GM19468 (cell line): ENCODE measurements at regions not wholly inside any gene's neighbourhood (a gene's known extent, or its start where the extent isn't known, plus 50 kb on each side); places are given as distances from the start of the nearest gene placed in this dataset.

Source experiments
- ATAC-seq: cut with Tn5 transposase; IDR thresholded peaks from one replicate; pipeline ENCODE4 v1.9.1; 2021; ENCODE audit warnings: mild to moderate bottlenecking, moderate library complexity, moderate number of reproducible peaks; ENCODE audit not compliant: unreplicated experiment; ENCODE audit errors: extremely low read depth

DNA sequence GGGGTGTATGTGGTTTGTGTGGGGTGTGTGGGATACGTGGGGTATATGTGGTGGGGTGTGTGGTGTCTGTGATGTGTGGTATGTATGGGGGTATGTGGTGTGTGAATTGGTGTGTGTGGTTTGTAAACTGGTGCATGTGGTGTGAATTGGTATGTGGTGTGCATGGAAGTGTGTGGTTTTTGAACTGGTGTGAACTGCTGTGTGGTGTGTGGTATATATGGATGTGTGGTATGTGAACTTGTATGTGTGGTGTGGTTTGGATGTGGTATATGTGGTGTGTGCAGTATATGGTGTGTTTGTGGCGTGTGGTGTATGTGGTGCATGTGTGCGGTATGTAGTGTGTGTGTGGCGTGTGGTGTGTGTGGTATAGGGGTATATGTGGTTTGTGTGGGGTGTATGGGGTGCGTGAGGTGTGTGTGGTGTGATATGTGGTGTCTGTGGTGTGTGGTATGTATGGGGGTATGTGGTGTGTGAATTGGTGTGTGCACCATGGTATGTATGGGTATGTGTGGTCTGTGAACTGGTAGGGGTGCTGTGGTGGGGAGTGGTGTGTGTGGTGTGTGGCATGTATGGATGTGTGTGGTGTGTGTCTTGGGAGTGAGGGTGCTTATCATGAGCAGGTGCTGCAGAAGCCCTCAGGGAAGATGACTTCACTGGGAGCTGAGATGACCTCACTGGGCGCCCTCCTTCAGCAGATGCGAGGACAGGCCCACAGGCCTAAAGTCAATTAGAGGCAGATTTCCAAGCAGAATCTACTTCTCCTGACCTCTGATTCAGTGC lies 209.6 kb upstream of the TNP1 start:
- ATAC-seq, result no peak

DNA sequence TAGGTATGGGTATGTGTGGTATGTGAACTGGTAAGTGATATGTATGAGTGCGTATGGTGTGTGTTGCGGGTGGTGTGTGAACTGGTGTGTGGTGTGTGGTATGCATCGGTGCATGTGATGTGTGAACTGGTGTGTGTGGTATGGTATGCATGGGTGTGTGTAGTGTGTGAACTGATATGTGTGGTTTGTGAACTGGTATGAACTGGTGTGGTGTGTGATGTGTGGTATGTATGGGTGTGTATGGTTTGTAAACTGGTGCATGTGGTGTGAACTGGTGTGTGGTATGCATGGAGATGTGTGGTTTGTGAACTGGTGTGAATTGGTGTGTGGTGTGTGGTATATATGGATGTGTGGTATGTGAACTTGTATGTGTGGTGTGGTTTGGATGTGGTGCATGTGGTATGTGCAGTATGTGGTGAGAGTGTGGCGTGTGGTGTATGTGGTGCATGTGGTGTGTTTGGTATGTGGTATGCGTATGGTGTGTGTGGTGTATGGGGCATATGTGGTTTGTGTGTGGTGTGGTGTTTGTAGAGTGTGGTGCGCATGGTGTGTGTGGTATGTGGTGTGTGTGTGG lies 208.9 kb upstream of the TNP1 start:
- no peak for ATAC-seq

DNA sequence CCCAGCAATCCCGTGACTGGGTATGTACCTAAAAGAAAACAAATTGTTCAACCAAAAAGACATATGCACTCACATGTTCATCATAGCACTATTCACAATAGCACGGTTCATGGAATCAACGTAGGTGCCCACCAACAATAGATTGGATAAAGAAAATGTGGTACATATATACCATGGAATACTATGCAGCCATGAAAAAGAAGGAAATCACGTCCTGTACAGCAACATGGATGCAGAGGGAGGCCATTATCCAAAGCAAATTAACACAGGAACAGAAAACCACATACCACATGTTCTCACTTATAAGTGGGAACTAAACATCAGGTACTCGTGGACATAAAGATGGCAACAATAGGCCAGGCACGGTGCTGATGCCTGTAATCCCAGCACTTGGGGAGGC lies 207.9 kb upstream of the TNP1 start:
- no peak for ATAC-seq

DNA sequence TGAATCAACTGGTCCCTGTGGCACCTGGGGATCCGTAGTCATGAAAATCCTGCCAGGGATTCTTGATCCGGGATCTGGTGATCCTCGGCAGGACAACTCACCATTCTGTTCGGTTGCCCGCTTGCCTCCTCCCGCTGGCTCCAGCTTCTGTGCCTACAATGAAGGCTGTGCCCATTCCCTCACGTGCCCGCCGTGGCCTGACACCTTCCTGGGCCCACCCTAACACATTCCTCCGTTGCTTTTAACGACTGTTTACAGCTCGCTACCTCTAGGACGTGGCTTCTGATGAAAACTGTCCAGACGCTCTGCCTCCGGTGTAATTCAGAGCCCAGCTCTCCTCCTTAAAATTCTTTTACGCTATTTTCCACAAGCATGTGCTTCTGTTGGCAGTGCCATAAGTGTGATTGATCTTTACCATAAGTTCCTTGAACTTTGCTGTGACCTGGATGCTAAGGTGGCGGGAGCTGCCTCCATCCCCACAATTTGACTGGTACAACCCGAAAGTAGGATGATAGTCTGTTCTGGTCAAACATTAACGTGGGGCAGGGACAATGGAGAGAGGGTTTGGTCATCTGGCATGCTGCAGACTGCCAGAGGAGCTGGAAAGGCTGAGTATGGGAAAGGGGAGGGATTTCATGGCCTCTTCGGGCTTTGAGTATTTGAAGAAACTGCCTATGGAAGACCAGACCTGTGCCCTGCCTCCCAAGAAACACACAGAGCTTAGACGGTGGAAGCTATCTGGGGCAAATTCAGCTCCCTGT lies 206.8 kb upstream of the TNP1 start:
- no peak for ATAC-seq

DNA sequence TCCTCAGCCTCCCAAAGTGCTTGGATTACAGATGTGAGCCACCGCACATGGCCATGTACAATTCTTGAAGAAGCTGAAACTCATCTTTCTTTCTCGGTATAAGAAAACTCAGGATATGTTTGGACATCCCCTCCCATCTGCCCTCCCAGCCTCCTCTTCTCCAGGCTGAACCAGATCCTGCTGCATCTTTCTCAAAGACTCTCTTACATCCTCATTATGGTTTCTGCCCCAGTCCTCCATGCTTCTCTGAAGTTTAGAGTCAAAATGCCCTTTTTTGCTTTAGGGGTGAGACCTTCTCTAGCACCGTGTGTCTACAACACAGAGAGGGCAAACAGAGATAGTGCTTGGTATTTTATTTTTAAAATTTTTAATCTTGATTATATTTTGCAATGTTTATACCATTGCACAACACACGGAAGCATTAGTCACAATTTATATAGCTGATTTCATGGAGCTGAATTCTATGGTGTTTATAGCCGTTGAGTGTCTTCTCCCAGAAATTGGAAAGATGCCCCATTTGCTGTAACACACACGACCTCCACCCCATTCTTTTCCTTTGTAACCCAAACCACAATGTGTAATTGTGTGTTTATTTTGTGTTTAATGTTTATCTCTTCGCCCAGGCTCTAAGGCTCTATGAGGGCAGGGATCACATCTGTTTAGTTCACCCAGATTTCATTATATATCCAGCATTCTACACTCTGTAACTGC lies 206.0 kb upstream of the TNP1 start:
- ATAC-seq, result no peak

DNA sequence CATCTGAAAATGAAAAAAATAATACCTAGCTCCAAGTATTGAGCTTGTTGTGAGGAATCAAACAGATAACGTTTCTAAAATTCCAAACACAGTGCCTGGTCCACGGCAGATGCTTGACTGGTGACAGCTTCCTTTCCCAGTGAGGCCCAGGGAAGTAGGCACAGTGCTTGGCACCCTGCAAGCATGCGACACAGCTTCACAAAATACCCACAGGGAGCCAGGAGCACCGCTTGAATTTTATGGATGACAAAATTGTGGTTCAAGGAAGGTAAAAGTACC lies 205.1 kb upstream of the TNP1 start:
- no peak for ATAC-seq

DNA sequence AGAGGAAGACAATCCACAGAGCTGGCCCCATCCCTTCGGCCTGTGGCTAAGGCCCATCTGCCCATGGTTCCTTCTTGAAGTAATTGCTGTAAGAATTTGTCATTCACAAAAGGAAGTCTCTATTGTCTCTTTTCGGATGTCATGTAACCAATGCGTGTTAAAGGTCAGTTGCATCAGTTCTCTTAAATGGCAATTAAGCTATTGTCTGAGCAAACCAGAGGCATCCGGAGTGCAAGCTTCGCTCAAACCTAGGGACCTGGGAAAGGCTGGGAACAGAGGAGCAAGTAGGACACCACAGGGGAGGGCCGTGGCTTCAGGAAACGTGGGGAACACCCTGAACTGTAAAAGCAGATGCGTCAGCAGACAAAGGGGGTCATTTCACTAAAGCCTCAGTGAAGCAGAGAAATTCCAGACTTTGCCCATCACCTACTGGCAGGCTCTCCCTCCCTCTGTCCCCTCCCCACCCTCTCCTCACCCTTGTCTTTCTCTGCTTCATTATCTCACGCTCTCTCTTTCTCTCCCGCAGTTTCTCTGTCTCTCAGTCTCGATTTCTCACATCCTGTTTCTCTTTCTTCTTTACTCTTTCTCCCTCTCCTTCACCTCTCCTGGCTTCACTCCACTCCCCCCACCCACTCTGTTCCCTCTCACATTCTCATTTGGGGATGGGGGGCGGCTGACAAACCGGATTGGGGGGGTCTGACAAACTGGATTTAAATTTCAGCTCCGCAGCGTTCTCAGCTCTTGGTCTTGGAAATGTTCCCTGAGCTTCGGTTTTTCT lies 204.6 kb upstream of the TNP1 start:
- no peak for ATAC-seq

DNA sequence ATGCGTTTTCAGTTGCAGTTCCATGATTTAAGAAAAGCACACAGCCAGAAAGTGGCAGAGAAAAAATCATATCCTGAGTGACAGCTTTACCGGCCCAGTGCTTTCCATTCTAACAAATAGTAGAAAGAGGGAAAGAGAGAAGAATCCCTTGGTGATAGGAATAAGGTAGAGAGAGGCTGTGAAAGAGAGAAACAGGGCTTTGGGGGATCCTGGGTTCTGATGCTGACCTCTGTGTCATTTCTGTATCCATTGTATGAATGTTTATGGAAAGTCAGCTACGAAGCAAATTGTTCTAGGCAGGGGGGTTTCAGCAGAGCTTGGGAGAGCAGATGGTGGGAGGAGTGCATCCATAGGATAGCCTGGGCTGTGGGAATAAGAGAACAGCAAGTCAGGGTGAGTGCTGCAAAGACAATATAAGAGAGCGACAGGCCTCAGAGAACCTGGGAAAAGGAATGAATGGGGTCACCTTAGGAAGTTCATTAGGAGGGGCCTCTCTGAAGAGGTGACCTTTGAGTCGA lies 203.4 kb upstream of the TNP1 start:
- no peak for ATAC-seq

DNA sequence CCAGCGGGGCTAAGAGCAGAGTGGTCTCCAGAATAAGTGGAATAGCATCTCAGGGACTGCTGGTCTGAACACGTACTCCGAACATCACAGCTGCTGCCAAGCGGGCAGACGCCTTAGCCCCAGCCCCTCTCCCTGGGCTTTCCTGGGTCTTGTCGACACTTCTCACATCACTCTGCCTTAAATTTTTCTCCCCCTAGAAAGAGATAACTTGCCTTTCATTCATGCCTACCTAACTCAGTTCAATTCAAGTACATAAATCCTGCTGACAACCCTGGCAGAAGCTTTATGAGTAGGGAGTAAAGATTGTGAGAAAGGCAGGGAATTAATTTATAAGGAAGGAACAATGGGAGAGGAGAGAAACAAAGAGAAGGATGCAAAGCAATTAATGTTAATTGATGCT lies 202.9 kb upstream of the TNP1 start:
- no peak for ATAC-seq

DNA sequence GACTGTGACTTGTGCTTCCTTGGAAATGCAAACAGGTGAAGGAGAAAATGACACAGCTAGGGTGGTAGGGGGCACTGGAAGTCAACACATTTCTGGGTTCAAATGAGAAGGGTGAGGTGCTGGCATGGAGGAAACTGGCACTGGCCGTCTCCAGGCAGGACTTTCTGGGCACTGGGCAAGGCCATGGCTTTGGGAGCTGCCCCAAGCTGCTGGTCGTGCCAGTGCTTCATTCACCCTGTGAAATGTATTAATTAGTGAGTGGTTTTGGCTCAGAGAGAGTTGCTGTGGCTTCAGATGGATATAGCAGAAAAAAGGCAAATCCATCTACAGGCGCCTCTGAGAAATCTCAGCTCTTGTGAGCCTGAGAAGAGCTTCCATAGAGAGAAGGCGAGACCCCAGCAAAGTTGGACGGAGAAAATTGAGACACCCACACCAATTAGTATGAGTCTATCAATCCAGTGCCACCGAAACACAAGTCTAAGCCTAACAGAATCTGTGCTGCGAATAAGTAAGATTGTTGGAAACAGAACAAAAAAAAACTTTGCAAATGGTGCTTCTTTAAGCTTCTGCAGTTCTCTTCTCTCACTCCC lies 202.1 kb upstream of the TNP1 start:
- no peak for ATAC-seq

DNA sequence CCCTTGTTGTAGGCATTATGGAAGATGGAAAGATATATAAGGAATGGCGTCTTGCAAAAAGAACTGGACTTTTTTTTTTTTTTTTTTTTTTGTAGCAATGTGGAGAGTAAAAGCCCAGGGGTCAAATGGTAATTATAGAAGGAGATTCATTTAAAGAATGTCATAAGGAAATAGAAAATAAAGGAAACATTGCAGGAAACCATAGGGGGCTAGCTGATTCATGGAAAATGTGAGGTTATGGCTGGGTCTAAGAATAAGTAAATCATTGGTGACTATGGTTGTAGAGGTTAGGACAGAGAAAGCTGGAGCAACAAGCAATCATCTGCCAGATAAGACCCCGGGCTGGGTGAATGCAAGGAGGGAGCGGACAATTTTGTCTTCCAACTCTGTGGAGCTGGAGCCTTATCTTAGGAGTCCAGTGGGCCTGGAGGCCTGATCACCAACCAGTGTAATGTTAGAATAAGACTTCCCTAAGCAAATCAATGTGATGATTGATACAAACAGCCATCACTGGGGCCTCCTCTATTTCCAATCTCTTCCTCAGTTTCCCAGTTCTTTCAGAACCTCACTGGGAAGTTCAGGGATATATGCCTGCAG lies 201.2 kb upstream of the TNP1 start:
- ATAC-seq, result no peak

DNA sequence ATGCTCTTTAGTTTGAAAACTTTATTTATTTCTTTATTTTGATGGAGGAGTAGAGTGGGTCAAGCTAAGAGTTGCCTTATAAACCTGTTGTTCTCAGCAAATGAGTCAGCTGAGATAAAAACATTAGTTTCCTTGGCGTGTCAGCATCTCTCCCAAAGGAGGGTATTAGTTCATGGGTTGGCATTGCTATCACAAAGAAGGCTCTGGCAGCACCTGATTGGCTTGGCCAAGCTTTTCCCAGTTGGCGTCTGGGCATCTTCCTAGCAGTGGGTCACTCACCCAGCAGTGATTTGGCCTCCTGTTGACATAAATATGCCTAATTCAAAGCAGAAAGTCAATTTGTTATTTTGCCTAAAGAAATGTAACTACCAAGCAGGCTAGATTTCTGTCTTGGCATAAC lies 200.7 kb upstream of the TNP1 start:
- no peak for ATAC-seq

DNA sequence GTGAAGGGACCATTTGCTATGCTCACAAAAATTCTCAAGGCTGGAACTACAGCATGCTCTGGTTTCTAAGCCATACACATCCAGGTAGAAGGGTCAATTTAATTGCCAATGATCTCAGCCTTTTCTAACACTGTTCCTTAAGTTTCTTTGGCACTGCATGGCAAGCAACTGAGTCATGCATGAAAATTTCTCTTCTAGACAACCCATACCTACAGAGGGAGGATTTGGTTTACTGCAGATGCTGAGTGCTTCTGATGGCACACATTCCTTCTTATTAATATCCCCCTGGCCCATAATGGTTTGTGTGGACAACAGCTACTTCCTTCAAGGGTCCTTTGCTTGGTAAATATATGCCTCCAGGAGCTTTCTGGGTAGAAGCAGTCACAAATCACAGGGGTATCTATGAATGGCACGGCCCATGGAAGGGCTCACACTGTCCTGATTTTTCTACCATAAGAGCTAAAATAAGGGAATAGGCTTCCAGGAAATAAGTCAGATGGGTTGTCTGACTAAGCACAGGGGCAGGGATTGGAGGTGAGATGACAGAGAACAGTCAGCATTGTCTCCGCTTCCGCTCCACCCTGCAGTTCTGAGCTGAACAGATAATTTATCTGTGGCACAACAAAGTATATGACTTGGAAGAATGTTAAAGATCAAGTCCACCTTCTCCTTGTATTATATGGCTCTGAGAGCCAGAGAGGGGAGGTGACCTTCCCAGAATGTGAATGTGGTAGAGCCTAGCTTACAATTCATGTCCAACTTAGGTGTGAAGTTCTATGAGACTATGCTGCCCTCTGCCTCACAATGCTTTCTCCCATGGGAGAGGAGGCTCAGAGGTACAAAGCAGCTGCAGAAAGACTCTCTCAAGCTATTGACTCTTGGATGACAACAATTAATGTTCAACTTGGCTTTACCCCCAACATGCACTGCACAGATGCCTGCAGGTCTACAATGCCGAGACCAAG lies 199.2 kb upstream of the TNP1 start:
- no peak for ATAC-seq

DNA sequence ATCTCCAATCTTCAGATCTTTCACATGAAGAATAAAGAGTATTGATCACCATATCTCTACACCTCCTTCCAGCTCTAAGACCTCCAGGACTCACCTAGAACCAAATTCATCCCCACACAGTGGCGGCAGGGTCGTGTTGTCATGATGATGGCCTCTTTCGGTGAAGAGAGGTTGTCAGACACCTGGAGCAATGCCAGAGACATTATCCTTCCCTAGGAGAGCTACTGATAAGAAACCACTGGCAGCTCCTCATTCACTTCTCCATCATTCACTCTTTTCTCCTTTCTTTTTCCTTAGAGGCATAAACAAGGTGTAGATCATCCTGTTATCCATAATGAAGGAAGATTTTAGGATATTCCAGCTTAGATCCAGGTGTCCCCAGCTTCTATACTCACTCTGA lies 197.9 kb upstream of the TNP1 start:
- ATAC-seq, result no peak

DNA sequence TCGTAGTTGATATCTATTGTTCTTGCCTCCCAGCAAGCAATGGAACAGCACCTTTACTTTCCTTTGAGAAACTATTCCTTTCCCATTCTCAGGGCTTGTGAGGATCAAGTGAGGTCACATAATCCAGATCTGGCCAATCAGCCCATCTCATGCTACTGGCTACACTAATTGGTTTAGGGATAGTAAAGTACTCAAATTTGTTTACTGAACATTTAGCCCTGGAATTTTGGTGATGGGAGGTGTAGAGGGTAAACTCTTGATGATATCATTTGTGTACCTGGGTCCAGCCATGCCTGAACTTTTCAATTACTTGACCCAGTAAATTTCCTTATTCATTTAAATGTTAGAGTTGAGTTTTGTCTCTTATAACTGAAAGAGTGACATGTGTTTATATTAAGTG lies 195.8 kb upstream of the TNP1 start:
- ATAC-seq, result no peak

DNA sequence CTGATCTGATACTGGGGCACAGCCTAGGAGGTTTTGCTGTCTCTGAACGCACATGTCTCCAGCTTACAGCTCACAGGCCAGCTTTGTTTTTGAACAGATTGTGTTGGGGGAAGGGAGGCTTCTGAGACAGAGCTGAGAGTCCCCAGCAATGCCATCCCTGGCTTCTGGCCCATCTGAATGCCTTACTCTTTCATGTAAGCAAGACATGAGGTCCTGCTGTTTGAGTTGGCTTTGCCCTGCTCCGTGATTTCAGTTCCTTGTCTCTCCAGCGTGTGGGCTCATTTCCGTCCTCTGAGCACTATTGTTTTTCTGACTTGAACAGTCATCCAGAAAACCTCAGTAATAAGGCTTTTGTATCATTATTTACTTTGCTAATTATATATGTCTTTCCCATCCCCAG lies 194.9 kb upstream of the TNP1 start:
- ATAC-seq, result no peak

DNA sequence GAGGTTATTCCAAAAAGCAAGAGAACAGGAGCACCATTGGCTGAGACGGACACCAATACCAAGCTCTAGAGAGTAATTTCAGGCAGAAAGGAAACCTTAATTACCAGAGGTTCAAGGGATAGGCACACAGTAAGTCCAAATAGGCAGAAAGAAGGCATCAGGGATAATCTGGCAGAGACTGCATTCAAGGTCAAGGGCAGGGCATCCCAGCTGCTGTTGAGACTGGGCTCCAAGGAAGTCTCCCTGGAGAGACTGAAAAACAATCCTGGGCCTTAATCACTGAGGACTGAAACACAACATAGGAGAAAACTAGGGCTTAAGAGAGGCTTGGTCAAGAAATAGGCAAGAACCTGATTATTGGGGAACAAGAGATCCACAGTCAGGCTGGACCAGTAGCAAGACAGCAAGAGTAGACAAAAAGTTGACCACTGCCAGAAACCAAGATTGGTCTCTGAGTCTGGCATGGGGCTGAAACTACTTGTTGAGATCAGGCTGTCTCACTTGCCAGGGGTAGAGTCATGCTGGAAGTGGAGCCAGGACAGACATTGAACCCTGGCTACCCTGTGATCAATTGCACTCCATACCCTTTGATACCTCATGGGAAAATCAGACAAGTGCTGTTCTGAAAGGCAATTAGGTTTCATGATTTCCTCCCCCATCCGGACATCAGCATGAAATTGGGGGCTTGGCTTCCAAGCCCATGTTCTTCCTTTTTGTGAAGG lies 193.2 kb upstream of the TNP1 start:
- ATAC-seq, result no peak

DNA sequence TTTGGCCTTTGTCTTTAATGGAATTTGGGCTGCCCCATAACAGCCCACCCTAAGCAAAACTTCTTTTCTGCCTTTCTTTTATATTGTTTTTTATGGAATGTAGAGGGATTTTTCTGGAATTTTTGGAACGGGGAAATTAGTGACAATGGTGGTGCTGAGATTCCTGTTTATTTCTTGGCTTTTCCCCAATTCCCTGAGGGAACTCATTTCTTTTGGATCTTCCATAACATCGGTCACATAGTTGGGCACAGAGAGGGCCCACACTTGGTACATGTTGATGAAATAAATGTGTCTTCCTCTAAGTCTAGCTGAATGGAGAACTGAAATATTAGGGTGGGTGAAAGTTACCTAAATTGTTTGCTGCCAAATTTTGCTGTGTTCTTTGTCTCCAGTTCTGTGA lies 191.6 kb upstream of the TNP1 start:
- ATAC-seq, result no peak
